ENCODE measurements at regions not wholly inside any gene's neighbourhood (a gene's known extent, or its start where the extent isn't known, plus 50 kb on each side); places are given as distances from the start of the nearest gene placed in this dataset.

- Histone ChIP-seq H3K4me3 (ENCODE audit: low read length in 2 of 2) (no peak overlapping the region), H3K9me3 (ENCODE audit: control insufficient read depth in 1 of 2, low read length in 2 of 2) (no peaks in the 10 kb centered on the region), H3K27me3 (ENCODE audit: insufficient read depth, low read length) (no peaks in the 10 kb centered on the region), H3K4me1 (ENCODE audit: insufficient read depth, low read length) (no peaks in the 10 kb centered on the region), H3K27ac (ENCODE audit: low read depth, low read length) (no peak overlapping the region), H3K36me3 (ENCODE audit: insufficient read depth, low read length) (no peaks in the 10 kb centered on the region)
- H3K9me3 Mint-ChIP-seq, result peaks cover 2 to 25% (median 15%) of the 10 kb centered on the region in 8 donors
- no peaks in the 10 kb centered on the region for H3K4me1 Mint-ChIP-seq
- POLR2A ChIA-PET (ENCODE audit: partially characterized antibody), result no interaction called here
- H3K27me3 Mint-ChIP-seq, result peaks cover 0 to 2% of the 10 kb centered on the region in 2 donors
- intact Hi-C loops (cut with micrococcal nuclease), result no loop called here
- DNase-seq, result no peak
- CTCF ChIA-PET (ENCODE audit: partially characterized antibody), result no interaction called here
- H3K36me3 Mint-ChIP-seq, result no peaks in the 10 kb centered on the region
- no peak overlapping the region for H3K4me3 Mint-ChIP-seq
- H3K27ac Mint-ChIP-seq, result no peak overlapping the region
Observed at GRCh38 chr7:156282816-156283215, 357.8 kb upstream of the RNF32 start.

GRCh38 chr7:156279635-156280034 lies 360.9 kb upstream of the RNF32 start:
- no peaks in the 10 kb centered on the region for H3K9me3 ChIP-seq (ENCODE audit: control insufficient read depth in 1 of 2, low read length in 2 of 2)
- no peak for DNase-seq
- ChIA-PET CTCF (ENCODE audit: partially characterized antibody) (no interaction called here), POLR2A (ENCODE audit: partially characterized antibody) (no interaction called here)
- Mint-ChIP-seq H3K4me1 (no peaks in the 10 kb centered on the region), H3K27me3 (no peaks in the 10 kb centered on the region), H3K36me3 (no peaks in the 10 kb centered on the region), H3K9me3 (peaks cover 0 to 22% (median 12%) of the 10 kb centered on the region in 8 donors), H3K4me3 (no peak overlapping the region), H3K27ac (no peak overlapping the region)
- H3K27me3 ChIP-seq (ENCODE audit: insufficient read depth, low read length), result no peaks in the 10 kb centered on the region
- H3K4me1 ChIP-seq (ENCODE audit: insufficient read depth, low read length), result no peaks in the 10 kb centered on the region
- no peak overlapping the region for H3K4me3 ChIP-seq (ENCODE audit: low read length in 2 of 2)
- no peaks in the 10 kb centered on the region for H3K36me3 ChIP-seq (ENCODE audit: insufficient read depth, low read length)
- intact Hi-C loops (cut with micrococcal nuclease), result no loop called here
- no peak overlapping the region for H3K27ac ChIP-seq (ENCODE audit: low read depth, low read length)

GRCh38 chr7:156275292-156275691 lies 365.3 kb upstream of the RNF32 start:
- intact Hi-C loops (cut with micrococcal nuclease), result no loop called here
- no peaks in the 10 kb centered on the region for H3K4me1 ChIP-seq (ENCODE audit: insufficient read depth, low read length)
- Mint-ChIP-seq H3K27me3 (peaks cover 3 to 7% of the 10 kb centered on the region in 2 donors), H3K4me1 (no peaks in the 10 kb centered on the region), H3K4me3 (no peak overlapping the region), H3K9me3 (peaks cover 0 to 2% (median 0%) of the 10 kb centered on the region in 8 donors), H3K36me3 (no peaks in the 10 kb centered on the region), H3K27ac (no peak overlapping the region)
- ChIA-PET CTCF (ENCODE audit: partially characterized antibody) (no interaction called here), POLR2A (ENCODE audit: partially characterized antibody) (no interaction called here)
- H3K9me3 ChIP-seq (ENCODE audit: control insufficient read depth in 1 of 2, low read length in 2 of 2), result no peaks in the 10 kb centered on the region
- no peaks in the 10 kb centered on the region for H3K36me3 ChIP-seq (ENCODE audit: insufficient read depth, low read length)
- H3K27ac ChIP-seq (ENCODE audit: low read depth, low read length), result no peak overlapping the region
- no peak overlapping the region for H3K4me3 ChIP-seq (ENCODE audit: low read length in 2 of 2)
- no peaks in the 10 kb centered on the region for H3K27me3 ChIP-seq (ENCODE audit: insufficient read depth, low read length)
- DNase-seq, result no peak

GRCh38 chr7:156274557-156274956 lies 366.0 kb upstream of the RNF32 start:
- Histone ChIP-seq H3K4me3 (ENCODE audit: low read length in 2 of 2) (no peak overlapping the region), H3K27ac (ENCODE audit: low read depth, low read length) (no peak overlapping the region), H3K4me1 (ENCODE audit: insufficient read depth, low read length) (no peaks in the 10 kb centered on the region), H3K36me3 (ENCODE audit: insufficient read depth, low read length) (no peaks in the 10 kb centered on the region), H3K27me3 (ENCODE audit: insufficient read depth, low read length) (no peaks in the 10 kb centered on the region), H3K9me3 (ENCODE audit: control insufficient read depth in 1 of 2, low read length in 2 of 2) (no peaks in the 10 kb centered on the region)
- DNase-seq, result no peak
- ChIA-PET POLR2A (ENCODE audit: partially characterized antibody) (no interaction called here), CTCF (ENCODE audit: partially characterized antibody) (no interaction called here)
- Mint-ChIP-seq H3K4me3 (no peak overlapping the region), H3K27ac (no peak overlapping the region), H3K9me3 (peaks cover 0 to 2% (median 0%) of the 10 kb centered on the region in 8 donors), H3K4me1 (no peaks in the 10 kb centered on the region), H3K27me3 (peaks cover 3 to 7% of the 10 kb centered on the region in 2 donors), H3K36me3 (no peaks in the 10 kb centered on the region)
- intact Hi-C loops (cut with micrococcal nuclease), result no loop called here

- Histone ChIP-seq H3K4me3 (ENCODE audit: low read length in 2 of 2) (no peak overlapping the region), H3K27me3 (ENCODE audit: insufficient read depth, low read length) (no peaks in the 10 kb centered on the region), H3K4me1 (ENCODE audit: insufficient read depth, low read length) (no peaks in the 10 kb centered on the region), H3K9me3 (ENCODE audit: control insufficient read depth in 1 of 2, low read length in 2 of 2) (no peaks in the 10 kb centered on the region), H3K27ac (ENCODE audit: low read depth, low read length) (no peak overlapping the region), H3K36me3 (ENCODE audit: insufficient read depth, low read length) (no peaks in the 10 kb centered on the region)
- POLR2A ChIA-PET (ENCODE audit: partially characterized antibody), result no interaction called here
- DNase-seq, result no peak
- Mint-ChIP-seq H3K4me3 (no peak overlapping the region), H3K27ac (no peak overlapping the region), H3K9me3 (peaks cover 0 to 4% (median 0%) of the 10 kb centered on the region in 8 donors), H3K27me3 (peaks cover 1 to 3% of the 10 kb centered on the region in 2 donors), H3K36me3 (no peaks in the 10 kb centered on the region), H3K4me1 (no peaks in the 10 kb centered on the region)
- intact Hi-C loops (cut with micrococcal nuclease), result no loop called here
- CTCF ChIA-PET (ENCODE audit: partially characterized antibody), result no interaction called here
Observed at GRCh38 chr7:156261581-156261980, 379.0 kb upstream of the RNF32 start.

- Mint-ChIP-seq H3K27ac (no peak overlapping the region), H3K4me1 (no peaks in the 10 kb centered on the region), H3K9me3 (peaks cover 0 to 6% (median 0%) of the 10 kb centered on the region in 8 donors), H3K4me3 (no peak overlapping the region), H3K36me3 (no peaks in the 10 kb centered on the region), H3K27me3 (peaks cover 2 to 3% of the 10 kb centered on the region in 2 donors)
- Histone ChIP-seq H3K27me3 (ENCODE audit: insufficient read depth, low read length) (no peaks in the 10 kb centered on the region), H3K9me3 (ENCODE audit: control insufficient read depth in 1 of 2, low read length in 2 of 2) (no peaks in the 10 kb centered on the region), H3K4me1 (ENCODE audit: insufficient read depth, low read length) (no peaks in the 10 kb centered on the region), H3K27ac (ENCODE audit: low read depth, low read length) (no peak overlapping the region), H3K36me3 (ENCODE audit: insufficient read depth, low read length) (no peaks in the 10 kb centered on the region), H3K4me3 (ENCODE audit: low read length in 2 of 2) (no peak overlapping the region)
- no peak for DNase-seq
- CTCF ChIA-PET (ENCODE audit: partially characterized antibody), result no interaction called here
- intact Hi-C loops (cut with micrococcal nuclease), result no loop called here
- POLR2A ChIA-PET (ENCODE audit: partially characterized antibody), result no interaction called here
Observed at GRCh38 chr7:156257904-156258303, 382.7 kb upstream of the RNF32 start.

- POLR2A ChIA-PET (ENCODE audit: partially characterized antibody), result no interaction called here
- peaks cover 3% of the 10 kb centered on the region for H3K27me3 ChIP-seq (ENCODE audit: insufficient read depth, low read length)
- no peaks in the 10 kb centered on the region for H3K4me1 ChIP-seq (ENCODE audit: insufficient read depth, low read length)
- no peak overlapping the region for H3K27ac ChIP-seq (ENCODE audit: low read depth, low read length)
- H3K4me1 Mint-ChIP-seq, result no peaks in the 10 kb centered on the region
- no peaks in the 10 kb centered on the region for H3K9me3 ChIP-seq (ENCODE audit: control insufficient read depth in 1 of 2, low read length in 2 of 2)
- intact Hi-C loops (cut with micrococcal nuclease), result no loop called here
- CTCF ChIA-PET (ENCODE audit: partially characterized antibody), result no interaction called here
- H3K9me3 Mint-ChIP-seq, result peaks cover 0 to 6% (median 0%) of the 10 kb centered on the region in 8 donors
- no peak for DNase-seq
- no peak overlapping the region for H3K4me3 Mint-ChIP-seq
- H3K4me3 ChIP-seq (ENCODE audit: low read length in 2 of 2), result no peak overlapping the region
- no peaks in the 10 kb centered on the region for H3K36me3 ChIP-seq (ENCODE audit: insufficient read depth, low read length)
- peaks cover 5 to 6% of the 10 kb centered on the region in 2 donors for H3K27me3 Mint-ChIP-seq
- no peaks in the 10 kb centered on the region for H3K36me3 Mint-ChIP-seq
- H3K27ac Mint-ChIP-seq, result no peak overlapping the region
Observed at GRCh38 chr7:156255635-156256034, 384.9 kb upstream of the RNF32 start.

- CTCF ChIA-PET (ENCODE audit: partially characterized antibody), result no interaction called here
- H3K4me1 Mint-ChIP-seq, result no peaks in the 10 kb centered on the region
Observed at GRCh38 chr7:156251861-156252260, 388.7 kb upstream of the RNF32 start.

More at GRCh38 chr7:156251861-156252260, 388.7 kb upstream of the RNF32 start:
- peaks cover 0 to 4% (median 0%) of the 10 kb centered on the region in 8 donors for H3K9me3 Mint-ChIP-seq
- intact Hi-C loops (cut with micrococcal nuclease), result no loop called here
- peaks cover 3% of the 10 kb centered on the region for H3K27me3 ChIP-seq (ENCODE audit: insufficient read depth, low read length)
- no peak overlapping the region for H3K4me3 ChIP-seq (ENCODE audit: low read length in 2 of 2)
- no peaks in the 10 kb centered on the region for H3K36me3 Mint-ChIP-seq
- no peaks in the 10 kb centered on the region for H3K4me1 ChIP-seq (ENCODE audit: insufficient read depth, low read length)
- H3K4me3 Mint-ChIP-seq, result no peak overlapping the region
- no peaks in the 10 kb centered on the region for H3K36me3 ChIP-seq (ENCODE audit: insufficient read depth, low read length)
- POLR2A ChIA-PET (ENCODE audit: partially characterized antibody), result no interaction called here
- DNase-seq, result no peak
- H3K9me3 ChIP-seq (ENCODE audit: control insufficient read depth in 1 of 2, low read length in 2 of 2), result no peaks in the 10 kb centered on the region
- peaks cover 11 to 16% of the 10 kb centered on the region in 2 donors for H3K27me3 Mint-ChIP-seq
- no peak overlapping the region for H3K27ac ChIP-seq (ENCODE audit: low read depth, low read length)
- H3K27ac Mint-ChIP-seq, result no peak overlapping the region

Measured in CD4-positive, alpha-beta memory T cell (primary cell).